HG02610 (cell line): ENCODE measurements at regions not wholly inside any gene's neighbourhood (a gene's known extent, or its start where the extent isn't known, plus 50 kb on each side); places are given as distances from the start of the nearest gene placed in this dataset.
"Not testable (repeated sequence)": the region's sequence is repeated elsewhere in the genome, so short reads cannot be mapped to it uniquely, and the experiment has no call there.

Experiments used
- ATAC-seq: cut with Tn5 transposase; IDR thresholded peaks from one replicate; pipeline ENCODE4 v1.9.1; 2021; ENCODE audit warnings: mild to moderate bottlenecking, moderate library complexity; ENCODE audit not compliant: unreplicated experiment

DNA sequence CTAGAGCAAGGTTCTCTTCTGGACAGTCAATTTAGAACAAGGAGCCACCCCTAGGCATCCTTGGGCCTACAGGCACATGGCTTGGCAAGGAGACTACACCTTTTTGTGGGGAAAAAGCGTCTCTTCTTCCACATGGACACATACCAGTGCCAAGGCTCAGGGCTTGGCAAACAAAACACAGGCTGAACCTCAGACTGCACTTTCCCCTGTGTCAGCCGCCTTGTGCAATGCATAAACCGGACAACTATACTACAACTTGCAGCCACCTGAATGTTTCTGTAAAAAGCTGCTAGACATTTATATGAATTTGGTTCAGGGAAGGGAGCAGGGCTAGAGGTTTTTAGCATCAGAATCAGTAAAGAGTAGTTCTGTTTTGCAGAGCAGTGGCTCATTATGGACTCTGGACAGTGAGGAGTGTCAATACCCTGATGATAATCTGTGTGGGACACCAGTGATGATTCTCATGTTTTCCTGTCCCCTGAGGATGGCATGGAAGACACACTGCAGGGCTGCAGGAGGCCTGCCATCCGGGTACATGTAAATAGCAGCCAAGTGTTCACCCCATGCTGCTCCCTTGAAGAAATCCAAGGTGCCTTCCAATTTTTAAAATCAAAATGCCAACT lies 118.9 kb downstream of the GATA3 start:
- no peak for ATAC-seq

DNA sequence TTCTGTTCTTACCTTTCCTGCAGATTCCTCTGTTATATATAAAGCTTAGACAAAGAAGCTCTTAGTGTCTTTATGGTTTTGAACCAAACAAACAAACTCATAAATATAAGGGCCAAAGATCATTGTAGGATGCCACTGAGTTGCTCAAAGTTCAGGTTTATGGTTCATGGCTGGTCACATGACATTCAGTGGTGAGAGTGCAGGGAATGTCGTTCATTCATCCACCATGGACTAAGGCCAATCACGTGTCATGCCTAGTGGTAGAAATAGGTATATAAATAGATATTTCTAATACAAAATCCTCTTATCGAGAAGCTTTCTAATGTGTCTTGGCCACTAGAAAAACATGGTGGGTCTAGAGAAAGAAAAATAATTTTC lies 119.4 kb downstream of the GATA3 start:
- no peak for ATAC-seq

DNA sequence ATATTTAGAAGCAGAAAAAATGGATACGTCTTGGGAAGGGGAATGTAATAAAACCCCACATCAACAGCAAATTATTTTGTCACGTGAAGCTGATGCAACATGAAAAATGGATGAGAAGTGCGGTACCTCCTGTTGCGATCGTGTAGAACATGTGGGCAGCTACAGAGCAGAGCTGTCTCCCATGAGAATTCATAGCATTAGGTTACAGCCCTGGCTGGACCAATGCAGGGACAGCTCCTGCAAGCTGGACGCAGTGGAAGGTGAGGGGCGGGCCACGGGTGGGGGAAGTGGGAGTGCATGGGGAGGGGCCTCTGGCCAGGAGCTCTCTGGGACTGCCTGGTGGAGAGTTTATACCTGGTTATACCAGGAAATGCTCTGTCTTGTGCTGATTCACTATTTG lies 120.3 kb downstream of the GATA3 start:
- no peak for ATAC-seq

DNA sequence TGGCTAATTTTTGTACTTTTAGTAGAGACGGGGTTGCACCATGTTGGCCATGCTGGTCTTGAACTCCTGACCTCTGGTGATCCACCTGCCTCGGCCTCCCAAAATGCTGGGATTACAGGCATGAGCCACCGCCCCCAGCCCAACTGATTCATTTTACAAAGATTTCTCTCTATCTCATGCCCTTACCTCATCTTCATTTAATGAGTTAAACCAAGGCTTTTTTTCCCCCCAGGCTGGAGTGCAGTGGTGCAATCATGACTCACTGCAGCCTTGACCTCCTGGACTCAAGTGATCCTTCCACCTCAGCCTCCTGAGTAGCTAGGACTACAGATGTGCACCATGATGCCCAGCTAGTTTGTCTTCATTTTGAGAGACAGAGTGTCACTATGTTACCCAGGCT lies 123.0 kb downstream of the GATA3 start:
- ATAC-seq: not testable (repeated sequence)

DNA sequence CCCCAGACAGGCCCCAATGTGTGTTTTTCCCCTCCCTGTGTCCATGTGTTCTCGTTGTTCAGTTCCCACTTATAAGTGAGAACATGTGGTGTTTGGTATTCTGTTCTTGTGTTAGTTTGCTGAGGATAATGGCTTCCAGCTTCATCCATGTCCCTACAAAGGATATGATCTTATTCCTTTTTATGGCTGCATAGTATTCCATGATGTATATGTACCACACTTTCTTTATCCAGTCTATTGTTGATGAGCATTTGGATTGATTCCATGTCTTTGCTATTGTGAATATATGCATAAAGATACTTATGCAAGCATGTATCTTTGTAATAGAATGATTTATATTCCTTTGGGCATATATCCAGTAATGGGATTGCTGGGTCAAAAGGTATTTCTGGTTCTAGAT lies 125.3 kb downstream of the GATA3 start:
- ATAC-seq: not testable (repeated sequence)

DNA sequence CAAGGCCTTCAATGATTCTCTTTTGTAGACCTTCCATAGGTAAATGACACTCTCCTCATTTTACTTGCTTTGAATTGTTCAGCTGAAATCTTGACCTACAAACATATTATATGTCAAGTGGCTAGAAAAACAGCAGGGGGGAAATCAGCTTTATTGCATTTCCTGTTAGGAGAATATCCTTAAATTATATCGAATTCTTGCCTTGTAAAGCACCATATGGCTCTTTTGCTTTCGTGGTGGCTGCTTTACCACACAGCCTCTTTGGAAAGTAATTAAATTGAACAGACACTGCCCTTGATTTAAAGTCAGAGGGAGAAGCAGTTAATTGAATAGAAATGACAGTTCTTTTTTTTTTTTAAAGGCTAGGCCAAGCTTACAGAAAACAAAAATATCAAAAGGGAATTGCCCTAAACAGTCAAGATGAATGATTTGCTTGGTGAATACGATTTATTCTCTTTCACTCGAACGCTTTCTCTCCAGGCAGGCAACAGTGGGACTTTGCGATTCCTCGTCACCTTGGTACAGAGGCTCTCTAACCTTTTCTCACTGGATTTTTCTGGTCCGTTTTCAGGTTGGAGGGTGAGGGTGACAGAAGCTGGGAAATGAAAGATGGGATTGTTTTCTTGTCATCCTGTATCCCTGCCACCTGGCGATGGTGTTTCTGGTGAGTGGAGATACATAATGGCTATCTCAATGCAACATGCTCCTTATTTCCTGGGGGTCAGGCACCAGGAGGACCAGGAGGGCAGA lies 126.0 kb downstream of the GATA3 start:
- no peak for ATAC-seq

DNA sequence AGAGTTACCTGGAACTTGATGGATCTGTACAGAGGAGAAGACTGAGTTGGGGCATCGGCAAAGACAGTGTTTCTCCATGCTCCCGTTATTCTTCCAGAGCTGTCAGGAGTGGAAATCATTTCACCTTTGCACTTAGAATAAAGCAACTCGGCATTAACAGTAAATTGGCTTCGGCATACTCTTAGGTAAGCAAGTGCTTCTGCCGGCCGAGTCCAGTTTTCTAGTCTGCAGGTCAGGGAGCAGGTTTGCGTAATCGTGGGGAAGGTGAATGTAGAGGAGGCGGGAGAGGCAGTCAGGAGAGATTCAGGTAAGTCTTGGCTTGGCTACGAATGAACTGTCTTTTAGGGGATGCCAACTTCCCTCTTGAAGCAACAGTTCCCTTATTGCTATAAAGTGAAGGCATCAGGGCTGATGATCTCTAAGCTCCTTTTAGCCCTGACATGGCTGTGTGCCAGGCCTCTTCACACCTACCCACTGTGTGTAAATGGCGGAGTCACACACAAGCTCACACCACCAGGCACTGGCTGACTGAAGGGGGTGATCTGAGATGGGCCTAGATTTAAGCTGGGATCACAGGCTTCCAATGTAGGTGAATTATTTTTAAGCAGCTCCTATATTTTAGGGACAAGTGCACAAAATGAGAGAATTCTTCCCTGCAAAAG lies 127.1 kb downstream of the GATA3 start:
- no peak for ATAC-seq

DNA sequence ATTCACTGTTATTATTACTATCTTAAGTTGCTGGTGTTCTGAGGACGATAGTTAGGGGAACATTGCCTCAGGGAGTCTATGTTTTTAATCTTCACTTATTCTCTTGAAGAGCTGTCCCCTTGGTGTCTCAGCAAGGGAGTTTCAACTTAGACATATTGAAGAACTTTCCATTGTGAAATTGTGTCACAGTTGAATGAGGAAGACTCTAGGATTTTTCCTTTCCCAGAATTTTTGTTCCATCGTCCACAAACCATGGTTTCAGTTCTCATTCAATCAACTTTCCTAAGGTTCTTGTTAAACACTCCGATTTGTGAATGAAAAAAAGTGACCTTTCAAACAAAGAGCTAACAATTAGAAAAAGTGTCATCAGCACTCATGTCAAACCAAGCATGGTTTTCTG lies 128.3 kb downstream of the GATA3 start:
- ATAC-seq: no peak

DNA sequence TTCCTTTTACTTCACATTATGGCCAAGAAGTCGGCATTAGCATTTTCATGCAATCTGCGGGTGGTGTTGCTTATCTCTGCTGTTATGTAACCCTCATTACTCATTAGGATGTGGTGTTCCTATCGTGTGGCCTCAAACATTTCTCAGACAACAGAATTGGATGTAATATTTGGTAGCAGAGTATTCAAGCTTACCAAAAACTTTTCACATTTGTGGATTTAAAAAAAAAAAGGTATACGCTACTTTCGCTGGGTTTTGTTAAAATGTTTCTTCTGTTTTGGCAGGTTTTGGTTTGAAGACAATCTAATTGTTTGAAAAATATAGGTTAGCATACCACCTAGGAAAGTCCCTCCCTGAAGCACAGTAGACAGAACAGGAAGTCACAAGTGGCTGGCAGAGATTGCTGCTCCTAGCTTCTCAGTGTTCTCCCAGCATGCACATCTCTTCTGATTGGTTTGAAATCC lies 128.8 kb downstream of the GATA3 start:
- peak; percentile 79 for ATAC-seq

DNA sequence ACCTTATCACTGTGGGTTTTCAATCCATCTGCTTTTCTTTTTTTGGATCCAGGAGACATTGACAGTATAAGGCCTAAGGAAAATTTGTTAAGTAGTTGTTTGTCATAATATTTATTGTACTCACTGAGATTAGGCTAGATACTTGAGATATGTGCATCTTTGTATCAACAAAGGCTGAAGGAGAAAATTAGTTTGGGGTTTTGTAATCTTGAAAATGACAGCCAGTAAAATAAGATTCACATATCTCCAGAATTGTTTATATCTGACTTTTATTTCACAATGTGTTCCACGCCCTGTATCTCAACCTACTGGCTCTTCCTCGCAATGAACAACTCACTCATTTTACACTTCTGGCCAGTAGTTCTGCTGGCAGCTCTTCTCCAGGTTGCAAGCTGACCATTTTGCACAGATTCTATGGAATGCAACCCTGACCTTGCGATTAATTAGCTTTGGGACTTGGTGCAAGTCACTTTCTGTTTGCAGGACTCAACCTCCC lies 132.7 kb downstream of the GATA3 start:
- ATAC-seq: no peak

DNA sequence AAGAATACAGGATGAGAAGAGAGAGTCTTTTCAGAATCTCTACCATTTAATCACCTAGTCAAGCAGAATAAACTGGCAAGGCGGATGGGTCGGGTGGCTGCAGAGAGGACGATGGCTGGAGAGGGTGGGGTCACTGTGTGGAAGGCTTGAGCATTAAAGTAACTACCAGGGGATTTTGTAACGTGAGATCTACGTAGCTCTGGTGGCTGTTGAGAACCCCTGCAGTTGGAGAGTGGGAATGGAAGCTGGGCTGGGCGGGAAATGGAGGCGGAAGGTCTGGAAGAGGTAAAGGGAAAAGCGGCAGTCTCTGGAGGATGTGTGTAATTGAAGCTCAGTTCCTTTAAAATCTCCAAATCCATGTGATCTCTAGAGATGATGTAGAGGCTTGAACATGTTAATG lies 135.0 kb downstream of the GATA3 start:
- no peak for ATAC-seq

DNA sequence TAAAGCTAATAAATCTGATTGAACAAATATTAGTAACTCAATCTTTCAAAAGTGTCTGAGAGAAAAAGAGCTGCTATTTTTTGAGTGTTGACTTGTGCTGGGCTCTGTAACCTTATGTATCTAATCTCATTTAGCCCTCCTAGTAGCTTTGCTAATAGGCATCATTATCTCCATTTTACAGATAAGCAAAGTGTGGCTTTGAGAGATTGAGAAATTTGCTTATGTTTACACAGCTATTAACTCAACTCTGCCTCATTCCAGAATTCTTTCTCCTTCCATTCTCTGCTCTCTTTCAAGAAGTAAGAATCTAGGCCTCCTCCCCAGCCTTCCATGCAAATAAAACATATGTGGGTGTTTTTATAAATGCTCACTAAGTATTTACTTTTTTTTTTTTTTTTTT lies 137.8 kb downstream of the GATA3 start:
- ATAC-seq: no peak

DNA sequence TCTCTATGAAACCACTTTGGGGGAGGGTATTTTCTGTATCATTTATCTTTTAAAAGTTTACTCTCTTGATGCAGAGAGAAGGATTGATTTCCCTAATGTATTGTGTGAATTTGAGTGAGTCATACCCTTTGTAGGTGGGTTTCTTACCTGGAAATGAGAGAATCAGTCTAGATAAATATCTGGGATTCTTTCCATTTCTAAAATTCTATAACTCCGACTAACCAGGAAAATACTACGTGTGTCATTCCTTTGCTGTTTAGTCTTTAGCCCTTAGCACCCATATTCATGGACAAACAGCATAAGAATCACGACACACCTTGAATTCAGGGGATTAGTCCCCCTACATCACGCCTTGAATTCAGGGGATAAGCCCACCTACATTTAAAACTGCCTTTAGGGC lies 139.1 kb downstream of the GATA3 start:
- no peak for ATAC-seq

DNA sequence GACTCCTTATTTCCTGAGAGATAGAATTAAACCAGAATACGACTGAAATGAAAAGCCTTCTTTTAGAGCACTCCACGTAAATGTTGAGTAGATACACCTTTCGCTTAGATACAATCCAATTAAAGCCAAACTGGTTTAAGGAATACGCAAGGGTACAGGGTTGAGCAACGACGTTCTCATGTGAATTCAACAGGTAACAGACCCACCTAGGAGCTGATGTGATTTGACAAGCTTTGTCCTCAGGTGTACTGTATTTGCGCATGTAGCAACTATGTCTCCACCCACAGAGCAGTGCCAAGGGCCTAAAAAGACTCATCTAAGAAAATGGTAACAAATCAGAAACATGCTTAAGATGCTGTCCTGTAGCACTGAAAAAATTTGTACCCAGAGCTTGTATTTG lies 139.6 kb downstream of the GATA3 start:
- ATAC-seq: no peak

DNA sequence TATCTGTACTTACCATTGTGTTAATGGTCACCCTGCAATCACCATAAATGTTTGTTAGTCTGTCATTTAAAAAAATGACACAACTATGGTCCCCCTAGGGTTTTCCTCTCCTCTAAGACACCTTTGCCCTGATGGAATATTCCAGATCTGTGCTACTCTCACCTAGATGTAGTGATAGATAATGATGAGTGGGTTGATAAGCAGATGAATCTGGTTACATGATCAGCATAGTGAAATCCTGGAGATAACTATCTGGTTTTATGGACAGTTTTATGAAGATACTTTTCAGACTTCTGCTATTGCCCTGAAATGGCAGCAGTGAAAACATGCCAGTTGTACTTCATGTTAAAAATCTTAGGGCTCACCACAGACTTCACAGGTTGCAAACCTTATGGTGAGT lies 152.4 kb downstream of the GATA3 start:
- ATAC-seq: no peak

DNA sequence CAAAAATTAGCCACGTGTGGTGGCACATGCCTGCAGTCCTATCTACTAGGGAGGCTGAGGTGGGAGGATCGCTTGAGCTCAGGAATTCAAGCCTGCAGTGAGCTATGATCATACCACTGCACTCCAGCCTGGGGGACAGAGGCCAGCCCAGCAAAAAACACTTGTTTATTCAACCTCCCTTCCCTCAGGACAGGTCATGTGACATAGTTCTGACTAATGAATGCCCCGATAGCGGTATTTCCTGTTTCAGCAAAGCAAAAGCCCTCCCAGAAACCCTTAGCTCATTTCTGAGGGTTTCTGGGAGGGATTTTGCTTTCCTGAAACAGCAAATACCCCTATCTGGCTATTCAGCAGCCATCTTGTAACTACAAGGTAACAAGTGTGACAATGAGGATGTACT lies 157.1 kb downstream of the GATA3 start:
- ATAC-seq: no peak

DNA sequence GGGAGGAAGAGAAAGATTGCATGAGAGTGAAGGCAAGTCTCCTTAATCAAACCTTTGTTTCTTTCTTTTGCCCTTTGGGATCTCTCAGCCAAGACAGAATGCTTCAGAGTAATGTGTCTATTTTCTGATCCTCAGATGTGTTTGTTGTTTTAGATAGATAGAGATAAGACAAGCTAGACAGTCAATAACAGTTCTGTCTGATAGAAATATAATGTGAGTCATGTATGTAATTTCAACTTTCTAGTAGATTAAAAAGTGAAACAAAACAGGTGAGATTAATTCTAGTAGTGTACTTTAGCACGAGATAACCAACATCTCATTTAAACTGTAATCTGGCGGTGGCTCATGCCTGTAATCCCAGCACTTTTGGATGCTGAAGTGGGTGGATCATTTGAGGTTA lies 159.2 kb downstream of the GATA3 start:
- ATAC-seq: no peak

DNA sequence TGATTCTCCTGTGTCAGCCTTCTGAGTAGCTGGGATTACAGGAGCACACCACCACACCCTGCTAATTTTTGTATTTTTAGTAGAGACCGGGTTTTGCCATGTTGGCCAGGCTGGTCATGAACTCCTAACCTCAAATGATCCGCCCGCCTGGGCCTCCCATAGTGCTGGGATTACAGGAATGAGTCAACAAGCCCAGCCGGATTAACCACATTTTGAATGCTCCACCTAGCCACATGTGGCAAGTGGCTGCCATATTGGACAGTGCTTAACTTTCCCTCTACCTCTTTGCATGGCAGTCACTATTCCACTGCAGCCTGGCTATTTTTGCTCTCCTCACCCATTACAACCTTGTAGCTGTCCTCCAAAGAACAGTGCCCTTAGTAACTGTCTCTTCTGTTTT lies 160.1 kb downstream of the GATA3 start:
- ATAC-seq: no peak

DNA sequence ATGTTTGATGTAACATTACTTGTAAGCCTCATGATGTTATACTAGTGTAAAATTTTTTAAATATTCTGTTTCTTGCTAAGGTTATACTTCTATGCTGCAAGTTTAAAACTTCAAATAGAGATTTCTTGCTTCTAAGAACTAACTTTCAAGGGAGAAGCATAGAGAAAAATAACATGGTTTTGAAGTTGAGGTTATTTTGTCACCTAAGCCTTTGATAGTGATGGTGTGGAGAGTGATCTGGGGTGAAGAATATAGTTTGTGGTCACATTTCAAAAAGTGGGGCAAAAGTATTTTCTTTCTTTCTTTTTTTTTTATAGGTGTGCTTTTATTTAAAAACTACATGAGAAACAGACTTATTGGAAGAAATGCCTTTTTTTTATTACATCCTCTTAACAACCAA lies 162.4 kb downstream of the GATA3 start:
- no peak for ATAC-seq

DNA sequence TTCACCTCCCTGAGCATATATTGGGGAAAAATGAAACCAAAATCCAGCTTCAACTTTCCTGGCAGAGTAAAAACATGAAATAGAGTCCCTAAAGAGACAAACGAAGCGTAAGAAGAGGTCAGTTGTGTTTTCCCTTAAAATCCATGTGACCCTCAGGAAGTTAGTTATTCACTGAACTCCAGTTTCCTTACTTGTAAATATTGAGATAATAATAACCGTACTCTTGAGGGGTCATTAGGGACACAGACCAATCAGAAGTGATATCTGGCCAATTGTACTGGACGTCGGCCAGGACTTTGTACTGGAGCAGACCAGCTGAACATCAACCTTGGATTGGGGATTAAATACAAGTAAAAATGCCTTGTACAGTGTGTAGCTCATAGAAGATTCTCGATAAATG lies 167.0 kb downstream of the GATA3 start:
- no peak for ATAC-seq

DNA sequence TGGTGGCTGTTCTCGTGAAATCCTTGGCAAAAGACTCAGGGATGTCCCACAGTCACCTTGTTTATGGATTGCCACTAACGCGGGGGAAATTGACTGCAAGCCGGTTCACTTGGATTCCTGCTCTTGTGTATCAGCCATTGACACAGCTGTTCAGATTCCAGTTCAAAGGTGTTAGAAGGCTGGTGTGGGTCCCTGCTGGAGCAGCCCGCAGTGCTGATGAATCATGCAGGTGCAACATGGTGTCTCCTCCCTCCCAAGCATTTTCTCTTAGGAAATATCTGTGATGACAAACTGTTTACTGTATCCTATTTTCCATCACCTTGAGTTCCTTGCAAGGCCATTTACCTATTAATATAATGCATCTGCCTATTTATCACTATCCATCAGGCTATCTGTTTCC lies 170.1 kb downstream of the GATA3 start:
- ATAC-seq: no peak

DNA sequence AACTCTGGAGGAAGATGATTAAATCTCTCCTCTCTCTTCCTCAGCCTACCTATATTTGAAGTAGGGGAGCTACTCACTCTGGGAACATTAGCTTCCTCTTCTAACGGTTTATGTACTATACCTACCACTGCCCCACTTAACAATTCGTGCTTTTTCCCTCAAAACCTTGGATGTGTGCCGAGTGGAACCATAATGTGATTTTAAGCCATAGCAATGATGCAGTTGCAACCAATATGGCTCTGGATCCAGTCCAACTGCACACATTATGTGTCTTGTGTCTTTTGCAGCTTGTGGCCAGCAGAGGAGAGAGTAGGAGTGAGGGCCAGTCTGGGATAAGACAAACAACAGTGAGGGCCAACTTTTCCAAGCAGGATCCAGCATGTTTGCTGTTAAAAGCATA lies 170.7 kb downstream of the GATA3 start:
- no peak for ATAC-seq
